H9 (cell line): ENCODE measurements at regions not wholly inside any gene's neighbourhood (a gene's known extent, or its start where the extent isn't known, plus 50 kb on each side); places are given as distances from the start of the nearest gene placed in this dataset.

Experiments used
- DNase-seq: peaks from one replicate; pipeline ENCODE4 v3.0.0-alpha.2; 2017
- H2AFZ ChIP-seq: one replicate; pipeline ENCODE4 v1.6.1; 2013; ENCODE audit warnings: mild to moderate bottlenecking, low read length, control low read depth, moderate library complexity
- H2AK5ac ChIP-seq: 2 replicates; pipeline ENCODE4 v1.6.1; 2013; ENCODE audit warnings: low read length, control low read depth, mixed read lengths; ENCODE audit not compliant: insufficient read length
- H2BK120ac ChIP-seq: one replicate; pipeline ENCODE4 v1.6.1; 2013; ENCODE audit warnings: low read depth, mild to moderate bottlenecking, low read length, control low read depth, inconsistent platforms; ENCODE audit not compliant: poor library complexity, severe bottlenecking
- H2BK12ac ChIP-seq: 2 replicates; pipeline ENCODE4 v1.6.1; 2013; ENCODE audit warnings: low read length, control low read depth, mixed read lengths, low read depth; ENCODE audit not compliant: insufficient read length
- H2BK15ac ChIP-seq: 2 replicates; pipeline ENCODE4 v1.6.1; 2013; ENCODE audit warnings: low read depth, low read length, control low read depth
- H2BK20ac ChIP-seq: one replicate; pipeline ENCODE4 v1.6.1; 2013; ENCODE audit warnings: low read depth, mild to moderate bottlenecking, low read length, control low read depth, inconsistent platforms; ENCODE audit not compliant: poor library complexity, severe bottlenecking
- H2BK5ac ChIP-seq: 2 replicates; pipeline ENCODE4 v1.6.1; 2013; ENCODE audit warnings: low read length, control low read depth, mixed read lengths; ENCODE audit not compliant: insufficient read length
- H3K14ac ChIP-seq: 2 replicates; pipeline ENCODE4 v1.6.1; 2013; ENCODE audit warnings: low read length, control low read depth; ENCODE audit not compliant: insufficient read depth
- H3K18ac ChIP-seq: 2 replicates; pipeline ENCODE4 v1.6.1; 2013; ENCODE audit warnings: low read depth, mild to moderate bottlenecking, mixed read lengths, low read length, control low read depth; ENCODE audit not compliant: insufficient read length
- H3K23ac ChIP-seq: 2 replicates; pipeline ENCODE4 v1.6.1; 2013; ENCODE audit warnings: low read length, control low read depth, mixed read lengths, low read depth; ENCODE audit not compliant: insufficient read length
- H3K23me2 ChIP-seq: 2 replicates; pipeline ENCODE4 v1.6.1; 2013; ENCODE audit warnings: low read depth, mild to moderate bottlenecking, mixed read lengths, low read length, control low read depth; ENCODE audit not compliant: insufficient read length, poor library complexity, severe bottlenecking
- H3K27ac ChIP-seq: 2 replicates; pipeline ENCODE4 v1.5.1; 2013; ENCODE audit warnings: low read length, control low read depth, mixed read lengths, low read depth; ENCODE audit not compliant: insufficient read length
- H3K27me3 ChIP-seq: 2 replicates; pipeline ENCODE4 v1.6.1; 2013; ENCODE audit warnings: low read length, control low read depth, inconsistent platforms; ENCODE audit not compliant: insufficient read depth
- H3K4ac ChIP-seq: 2 replicates; pipeline ENCODE4 v1.6.1; 2013; ENCODE audit warnings: low read depth, mild to moderate bottlenecking, control low read depth, inconsistent platforms, low read length, moderate library complexity
- H3K4me1 ChIP-seq: 2 replicates; pipeline ENCODE4 v1.6.1; 2013; ENCODE audit warnings: low read length, control low read depth, inconsistent platforms; ENCODE audit not compliant: insufficient read depth
- H3K4me2 ChIP-seq: 2 replicates; pipeline ENCODE4 v1.6.1; 2013; ENCODE audit warnings: low read length, control low read depth, mixed read lengths; ENCODE audit not compliant: insufficient read length, insufficient read depth
- H3K56ac ChIP-seq: 2 replicates; pipeline ENCODE4 v1.6.1; 2013; ENCODE audit warnings: low read depth, mild to moderate bottlenecking, mixed read lengths, low read length, control low read depth; ENCODE audit not compliant: insufficient read length
- H3K79me1 ChIP-seq: 2 replicates; pipeline ENCODE4 v1.6.1; 2013; ENCODE audit warnings: low read depth, mild to moderate bottlenecking, moderate library complexity, low read length, control low read depth, inconsistent platforms; ENCODE audit not compliant: insufficient read depth, poor library complexity, severe bottlenecking
- H3K79me2 ChIP-seq: 2 replicates; pipeline ENCODE4 v1.6.1; 2013; ENCODE audit warnings: low read length, control low read depth, inconsistent platforms; ENCODE audit not compliant: insufficient read depth
- H3K9ac ChIP-seq: 2 replicates; pipeline ENCODE4 v1.6.1; 2013; ENCODE audit warnings: low read length, control low read depth, mixed read lengths; ENCODE audit not compliant: insufficient read length; ENCODE audit errors: extremely low read depth
- H3K9me3 ChIP-seq: one replicate; pipeline ENCODE4 v1.6.1; 2013; ENCODE audit warnings: low read depth, low read length, inconsistent platforms; ENCODE audit not compliant: control insufficient read depth
- H3T11ph ChIP-seq: one replicate; pipeline ENCODE4 v1.6.1; 2013; ENCODE audit warnings: mild to moderate bottlenecking, low read length, control low read depth, inconsistent platforms
- H4K20me1 ChIP-seq: one replicate; pipeline ENCODE4 v1.6.1; 2013; ENCODE audit not compliant: control insufficient read depth, insufficient read length, insufficient read depth
- H4K5ac ChIP-seq: 2 replicates; pipeline ENCODE4 v1.6.1; 2013; ENCODE audit warnings: low read depth, mild to moderate bottlenecking, mixed read lengths, low read length, control low read depth; ENCODE audit not compliant: insufficient read length
- H4K8ac ChIP-seq: replicated peaks from 2 replicates; pipeline ENCODE4 v1.6.1; 2013; ENCODE audit warnings: low read length, control low read depth, mixed read lengths, low read depth; ENCODE audit not compliant: insufficient read length
- H4K91ac ChIP-seq: 2 replicates; pipeline ENCODE4 v1.6.1; 2013; ENCODE audit warnings: low read depth, mild to moderate bottlenecking, moderate library complexity, mixed read lengths, low read length, control low read depth; ENCODE audit not compliant: insufficient read length
- H3K27ac Mint-ChIP-seq, 3 experiments: 2 replicates in 2 of 3; 3 replicates in 1 of 3; pipeline ENCODE4 v1.8.0; 2020 to 2021; ENCODE audit warnings: mixed read lengths in 3 of 3, mild to moderate bottlenecking in 1 of 3, moderate library complexity in 1 of 3
- H3K27me3 Mint-ChIP-seq: 2 replicates; pipeline ENCODE4 v1.8.0; 2021; ENCODE audit warnings: low read depth, mild to moderate bottlenecking, moderate library complexity, mixed read lengths
- H3K36me3 Mint-ChIP-seq, 3 experiments: 2 replicates in 2 of 3; 3 replicates in 1 of 3; pipeline ENCODE4 v1.8.0; 2020 to 2021; ENCODE audit warnings: low read depth in 3 of 3, mixed read lengths in 3 of 3; ENCODE audit not compliant: insufficient read depth in 1 of 3
- H3K4me1 Mint-ChIP-seq, 2 experiments: 2 replicates each; pipeline ENCODE4 v1.8.0; 2020; ENCODE audit warnings: mixed read lengths in 2 of 2
- H3K4me3 Mint-ChIP-seq, 2 experiments: 2 replicates in 1 of 2; 3 replicates in 1 of 2; pipeline ENCODE4 v1.8.0; 2020 to 2021; ENCODE audit warnings: mild to moderate bottlenecking in 2 of 2, mixed read lengths in 2 of 2, moderate library complexity in 1 of 2
- H3K9me3 Mint-ChIP-seq, 2 experiments: 2 replicates in 1 of 2; 3 replicates in 1 of 2; pipeline ENCODE4 v1.8.0; 2020; ENCODE audit warnings: mild to moderate bottlenecking in 2 of 2, mixed read lengths in 2 of 2, moderate library complexity in 1 of 2
- WGBS: extraction: QIAGEN DNeasy Blood & Tissue Kit; methylation state at CpG from one replicate; pipeline ENCODE4 v1.1.7; 2013; ENCODE audit warnings: missing lambda C conversion rate, low lambda C conversion rate, mixed read lengths; ENCODE audit not compliant: insufficient read length; ENCODE audit errors: extremely low coverage; 5-methylcytosine and 5-hydroxymethylcytosine counted together
- TF ChIP-seq, protein P1 (sequence below): fragments of 200-600 bp; sonication (generic); conservative IDR thresholded peaks from 3 replicates; pipeline ENCODE4 v1.8.0; 2021; ENCODE audit warnings: antibody characterized with exemption, mild to moderate bottlenecking

DNA sequence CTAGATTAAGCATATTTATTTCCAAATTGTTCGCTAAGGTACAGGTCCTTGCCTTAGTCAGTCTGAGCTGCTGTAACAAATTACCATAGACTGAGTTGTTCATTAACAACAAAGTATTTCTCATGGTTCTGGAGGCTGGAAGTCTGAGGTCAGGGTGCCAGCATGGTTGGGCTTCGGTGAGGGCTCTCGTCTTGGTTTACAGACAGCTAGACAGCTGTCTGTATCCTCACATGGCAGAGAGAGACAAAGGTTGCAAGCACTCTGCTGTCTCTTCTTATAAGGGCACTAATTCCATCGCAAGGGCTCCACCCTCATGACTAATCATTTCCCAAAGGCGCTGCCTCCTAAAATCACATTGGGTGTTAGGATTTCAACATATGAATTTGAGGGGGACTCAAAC, 115.3 kb upstream of the GMDS start:
- Histone ChIP-seq H3T11ph (no peak overlapping the region), H3K4me1 (no peaks in the 10 kb centered on the region)

More for the DNA sequence above, 115.3 kb upstream of the GMDS start:
- Mint-ChIP-seq H3K4me1 (no peaks in the 10 kb centered on the region), H3K4me3 (no peak overlapping the region), H3K36me3 (no peaks in the 10 kb centered on the region), H3K9me3 (no peaks in the 10 kb centered on the region), H3K27me3 (no peaks in the 10 kb centered on the region; the same call in 1 of the 2 replicates), H3K27ac (no peak overlapping the region)
- no peaks in the 10 kb centered on the region for H3K9me3 ChIP-seq
- H3K14ac ChIP-seq, result no peak overlapping the region
- H3K9ac ChIP-seq, result no peak overlapping the region
- H2BK120ac ChIP-seq, result no peak overlapping the region
- H4K91ac ChIP-seq, result no peak overlapping the region
- no peaks in the 10 kb centered on the region for H4K20me1 ChIP-seq
- no peak overlapping the region for H4K5ac ChIP-seq
- H3K4ac ChIP-seq, result no peak overlapping the region
- DNase-seq, result no peak
- no peak overlapping the region for H2AK5ac ChIP-seq
- TF ChIP-seq, protein P1, sequence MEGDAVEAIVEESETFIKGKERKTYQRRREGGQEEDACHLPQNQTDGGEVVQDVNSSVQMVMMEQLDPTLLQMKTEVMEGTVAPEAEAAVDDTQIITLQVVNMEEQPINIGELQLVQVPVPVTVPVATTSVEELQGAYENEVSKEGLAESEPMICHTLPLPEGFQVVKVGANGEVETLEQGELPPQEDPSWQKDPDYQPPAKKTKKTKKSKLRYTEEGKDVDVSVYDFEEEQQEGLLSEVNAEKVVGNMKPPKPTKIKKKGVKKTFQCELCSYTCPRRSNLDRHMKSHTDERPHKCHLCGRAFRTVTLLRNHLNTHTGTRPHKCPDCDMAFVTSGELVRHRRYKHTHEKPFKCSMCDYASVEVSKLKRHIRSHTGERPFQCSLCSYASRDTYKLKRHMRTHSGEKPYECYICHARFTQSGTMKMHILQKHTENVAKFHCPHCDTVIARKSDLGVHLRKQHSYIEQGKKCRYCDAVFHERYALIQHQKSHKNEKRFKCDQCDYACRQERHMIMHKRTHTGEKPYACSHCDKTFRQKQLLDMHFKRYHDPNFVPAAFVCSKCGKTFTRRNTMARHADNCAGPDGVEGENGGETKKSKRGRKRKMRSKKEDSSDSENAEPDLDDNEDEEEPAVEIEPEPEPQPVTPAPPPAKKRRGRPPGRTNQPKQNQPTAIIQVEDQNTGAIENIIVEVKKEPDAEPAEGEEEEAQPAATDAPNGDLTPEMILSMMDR, result no peak
- H2AFZ ChIP-seq, result no peak overlapping the region
- no peak overlapping the region for H4K8ac ChIP-seq
- no peaks in the 10 kb centered on the region for H3K79me2 ChIP-seq
- H2BK15ac ChIP-seq, result no peak overlapping the region
- H2BK20ac ChIP-seq, result no peak overlapping the region
- H3K79me1 ChIP-seq, result no peaks in the 10 kb centered on the region
- no peaks in the 10 kb centered on the region for H3K27me3 ChIP-seq
- no peak overlapping the region for H3K23ac ChIP-seq
- H3K56ac ChIP-seq, result no peak overlapping the region
- H3K23me2 ChIP-seq, result no peaks in the 10 kb centered on the region
- H3K18ac ChIP-seq, result no peak overlapping the region
- H2BK12ac ChIP-seq, result no peak overlapping the region
- no peak overlapping the region for H2BK5ac ChIP-seq
- H3K4me2 ChIP-seq, result no peak overlapping the region
- no peak overlapping the region for H3K27ac ChIP-seq
- WGBS, result no CpG with 5 or more reads among the region's 5 CpGs
